OCI-LY1 (cell line): ENCODE measurements at regions not wholly inside any gene's neighbourhood (a gene's known extent, or its start where the extent isn't known, plus 50 kb on each side); places are given as distances from the start of the nearest gene placed in this dataset.

Experiments
- H2AFZ ChIP-seq: fragments of 200-600 bp; sonication (generic), shearing (Covaris generic); 2 replicates; pipeline ENCODE4 v1.6.0; 2014; ENCODE audit warnings: antibody characterized with exemption, mild to moderate bottlenecking, low read length
- H3F3A ChIP-seq: fragments of 200-600 bp; sonication (generic), shearing (Covaris generic); 2 replicates; pipeline ENCODE4 v1.6.0; 2014; ENCODE audit warnings: mild to moderate bottlenecking, antibody characterized with exemption, low read length, moderate library complexity; ENCODE audit not compliant: insufficient read depth
- H3K27ac ChIP-seq: fragments of 200-600 bp; sonication (generic); 2 replicates; pipeline ENCODE4 v1.5.1; 2014; ENCODE audit warnings: low read length, mixed run types, mild to moderate bottlenecking, low read depth; ENCODE audit not compliant: poor library complexity, severe bottlenecking
- H3K27me3 ChIP-seq: fragments of 200-600 bp; sonication (generic); 2 replicates; pipeline ENCODE4 v1.6.0; 2014; ENCODE audit warnings: antibody characterized with exemption, mild to moderate bottlenecking, low read length, moderate library complexity; ENCODE audit not compliant: insufficient read depth
- H3K36me3 ChIP-seq: fragments of 200-600 bp; sonication (generic); 2 replicates; pipeline ENCODE4 v1.6.1; 2014; ENCODE audit warnings: mild to moderate bottlenecking, antibody characterized with exemption, low read length, moderate library complexity, mixed read lengths; ENCODE audit not compliant: insufficient read depth
- H3K4me1 ChIP-seq: fragments of 200-600 bp; sonication (generic); 2 replicates; pipeline ENCODE4 v1.5.1; 2014; ENCODE audit warnings: mild to moderate bottlenecking, low read length, moderate library complexity; ENCODE audit not compliant: insufficient read depth, severe bottlenecking
- H3K4me2 ChIP-seq: fragments of 200-600 bp; sonication (generic), shearing (Covaris generic); 2 replicates; pipeline ENCODE4 v1.6.1; 2014; ENCODE audit warnings: low read length
- H3K4me3 ChIP-seq: fragments of 200-600 bp; sonication (generic); 2 replicates; pipeline ENCODE4 v1.5.1; 2014; ENCODE audit warnings: low read length, low read depth, mild to moderate bottlenecking, mixed read lengths; ENCODE audit not compliant: poor library complexity, severe bottlenecking
- H3K79me2 ChIP-seq: fragments of 200-600 bp; shearing (Covaris generic); 2 replicates; pipeline ENCODE4 v1.6.1; 2016; ENCODE audit warnings: mixed run types, low read length, mixed read lengths; ENCODE audit not compliant: insufficient read depth
- H3K9ac ChIP-seq: fragments of 200-600 bp; sonication (generic), shearing (Covaris generic); 2 replicates; pipeline ENCODE4 v1.6.1; 2014; ENCODE audit warnings: mild to moderate bottlenecking, low read length, mixed read lengths
- H3K9me2 ChIP-seq: fragments of 200-600 bp; sonication (generic), shearing (Covaris generic); 2 replicates; pipeline ENCODE4 v1.6.1; 2014; ENCODE audit warnings: low read depth, mild to moderate bottlenecking, low read length, mixed read lengths
- H3K9me3 ChIP-seq: fragments of 200-600 bp; shearing (Covaris generic); 2 replicates; pipeline ENCODE4 v1.6.1; 2014; ENCODE audit warnings: low read length, mixed read lengths
- H4K20me1 ChIP-seq: fragments of 200-600 bp; sonication (generic), shearing (Covaris generic); 2 replicates; pipeline ENCODE4 v1.6.0; 2016; ENCODE audit warnings: mild to moderate bottlenecking, low read length; ENCODE audit not compliant: insufficient read depth
- EZH2 ChIP-seq: fragments of 200-600 bp; sonication (generic), shearing (Covaris generic); IDR thresholded peaks from 2 replicates; pipeline ENCODE4 v1.8.0; 2017; ENCODE audit warnings: borderline replicate concordance, mixed run types, mild to moderate bottlenecking, antibody characterized with exemption, low read length, moderate library complexity, mixed read lengths
- TF ChIP-seq, protein P1 (sequence below): fragments of 200-600 bp; sonication (generic), shearing (Covaris generic); IDR thresholded peaks from 2 replicates; pipeline ENCODE4 v1.5.1; 2017; ENCODE audit warnings: mild to moderate bottlenecking, antibody characterized with exemption, low read length, moderate library complexity, mixed read lengths

DNA sequence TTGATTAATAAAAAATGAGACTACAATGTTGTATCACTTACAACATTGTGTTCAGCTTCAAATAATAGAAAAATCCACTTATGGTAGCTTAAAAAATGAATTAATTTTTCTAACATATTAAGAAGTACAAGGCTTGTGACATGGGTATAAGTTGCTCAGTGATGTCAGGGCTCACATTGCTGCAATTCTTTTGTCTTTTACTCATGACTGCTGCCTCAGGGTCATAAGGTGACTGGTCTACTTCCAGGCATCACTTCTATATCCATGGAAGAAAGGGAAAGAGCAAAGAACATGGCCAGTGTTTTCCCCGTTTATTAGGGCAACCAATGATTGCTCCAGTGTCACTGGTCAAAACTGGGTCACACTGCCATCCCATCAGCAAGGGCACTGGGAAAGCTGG lies 295.3 kb downstream of the MAP2K4 start:
- Histone ChIP-seq H3K9me2 (no peaks in the 10 kb centered on the region), H3K36me3 (no peaks in the 10 kb centered on the region), H4K20me1 (no peaks in the 10 kb centered on the region), H3F3A (no peaks in the 10 kb centered on the region), H3K27ac (no peak overlapping the region), H2AFZ (no peak overlapping the region), H3K79me2 (no peaks in the 10 kb centered on the region), H3K27me3 (no peaks in the 10 kb centered on the region), H3K9ac (no peak overlapping the region), H3K4me3 (no peak overlapping the region), H3K9me3 (no peaks in the 10 kb centered on the region), H3K4me1 (no peaks in the 10 kb centered on the region), H3K4me2 (no peak overlapping the region)
- TF ChIP-seq, protein P1, sequence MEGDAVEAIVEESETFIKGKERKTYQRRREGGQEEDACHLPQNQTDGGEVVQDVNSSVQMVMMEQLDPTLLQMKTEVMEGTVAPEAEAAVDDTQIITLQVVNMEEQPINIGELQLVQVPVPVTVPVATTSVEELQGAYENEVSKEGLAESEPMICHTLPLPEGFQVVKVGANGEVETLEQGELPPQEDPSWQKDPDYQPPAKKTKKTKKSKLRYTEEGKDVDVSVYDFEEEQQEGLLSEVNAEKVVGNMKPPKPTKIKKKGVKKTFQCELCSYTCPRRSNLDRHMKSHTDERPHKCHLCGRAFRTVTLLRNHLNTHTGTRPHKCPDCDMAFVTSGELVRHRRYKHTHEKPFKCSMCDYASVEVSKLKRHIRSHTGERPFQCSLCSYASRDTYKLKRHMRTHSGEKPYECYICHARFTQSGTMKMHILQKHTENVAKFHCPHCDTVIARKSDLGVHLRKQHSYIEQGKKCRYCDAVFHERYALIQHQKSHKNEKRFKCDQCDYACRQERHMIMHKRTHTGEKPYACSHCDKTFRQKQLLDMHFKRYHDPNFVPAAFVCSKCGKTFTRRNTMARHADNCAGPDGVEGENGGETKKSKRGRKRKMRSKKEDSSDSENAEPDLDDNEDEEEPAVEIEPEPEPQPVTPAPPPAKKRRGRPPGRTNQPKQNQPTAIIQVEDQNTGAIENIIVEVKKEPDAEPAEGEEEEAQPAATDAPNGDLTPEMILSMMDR, result no peak
- no peak for TF ChIP-seq EZH2

DNA sequence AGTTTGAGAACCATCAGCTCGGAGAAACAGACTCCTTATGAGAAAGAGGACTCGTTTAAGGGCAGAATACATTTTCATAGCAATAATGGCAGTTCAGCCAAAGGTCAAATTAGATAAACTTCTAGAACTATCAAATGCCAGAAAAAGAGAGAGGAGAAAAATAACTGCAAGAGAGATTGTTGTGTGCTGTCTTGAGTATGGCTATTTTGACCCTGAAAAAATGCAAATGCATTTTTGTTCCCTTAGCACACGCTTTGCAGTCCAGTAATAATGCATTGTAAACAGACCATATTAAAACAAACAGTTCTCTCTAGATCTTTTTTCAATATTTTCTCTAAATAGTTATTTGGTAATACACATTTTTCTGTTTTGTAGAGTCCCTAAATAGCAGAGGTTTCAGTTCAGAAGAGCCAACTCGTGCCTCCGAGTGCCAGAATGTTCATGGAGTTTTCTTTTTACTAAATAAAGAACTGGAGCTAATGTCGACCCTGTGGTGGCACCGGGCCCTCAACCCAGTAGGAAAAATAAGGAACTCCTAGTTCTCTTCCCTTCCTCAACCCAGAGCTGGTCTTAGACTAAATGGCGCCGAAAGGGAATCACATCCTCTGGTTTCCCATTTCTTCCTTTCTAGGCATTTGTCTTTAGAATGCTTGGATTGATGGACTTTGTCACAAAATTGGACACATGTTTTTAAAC lies 298.0 kb downstream of the MAP2K4 start:
- no peak overlapping the region for H2AFZ ChIP-seq

DNA sequence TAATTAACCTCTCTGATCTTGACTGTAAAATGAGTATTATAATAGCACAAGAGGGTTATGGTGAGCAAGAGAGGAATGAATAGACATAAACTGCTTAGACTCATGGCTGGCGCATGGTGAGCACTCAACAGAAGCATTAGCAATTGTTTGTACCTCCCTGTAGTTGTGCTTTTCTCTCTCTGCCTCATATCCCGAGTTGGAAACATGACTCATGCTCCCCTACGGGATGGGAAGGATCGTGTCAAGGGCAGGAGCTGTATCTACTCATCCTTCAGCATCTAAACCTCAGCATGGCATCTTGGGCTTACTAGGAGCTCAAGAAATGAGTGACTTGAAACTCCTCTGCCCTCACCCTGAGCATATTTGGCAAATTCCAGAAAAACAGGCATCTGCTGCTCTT lies 299.6 kb downstream of the MAP2K4 start:
- Histone ChIP-seq H2AFZ (no peak overlapping the region), H3K79me2 (no peaks in the 10 kb centered on the region), H3K27ac (no peak overlapping the region), H3K4me2 (no peak overlapping the region), H4K20me1 (no peaks in the 10 kb centered on the region), H3F3A (no peaks in the 10 kb centered on the region), H3K9ac (no peak overlapping the region), H3K27me3 (no peaks in the 10 kb centered on the region), H3K4me1 (no peaks in the 10 kb centered on the region), H3K4me3 (no peak overlapping the region), H3K9me3 (no peaks in the 10 kb centered on the region), H3K36me3 (no peaks in the 10 kb centered on the region), H3K9me2 (no peaks in the 10 kb centered on the region)
- TF ChIP-seq, protein P1, result no peak
- no peak for TF ChIP-seq EZH2

More for the DNA sequence above, 298.0 kb downstream of the MAP2K4 start:
- no peaks in the 10 kb centered on the region for H4K20me1 ChIP-seq
- no peaks in the 10 kb centered on the region for H3K36me3 ChIP-seq
- no peaks in the 10 kb centered on the region for H3K27me3 ChIP-seq
- H3K4me2 ChIP-seq, result no peak overlapping the region
- no peaks in the 10 kb centered on the region for H3K9me2 ChIP-seq
- no peak overlapping the region for H3K9ac ChIP-seq
- no peak overlapping the region for H3K27ac ChIP-seq
- no peak overlapping the region for H3K4me3 ChIP-seq
- H3K4me1 ChIP-seq, result no peaks in the 10 kb centered on the region
- no peak for TF ChIP-seq EZH2
- TF ChIP-seq, protein P1, result no peak
- H3K79me2 ChIP-seq, result no peaks in the 10 kb centered on the region
- no peaks in the 10 kb centered on the region for H3K9me3 ChIP-seq
- H3F3A ChIP-seq, result no peaks in the 10 kb centered on the region
